Mesendoderm (in vitro differentiated cells): ENCODE measurements at regions not wholly inside any gene's neighbourhood (a gene's known extent, or its start where the extent isn't known, plus 50 kb on each side); places are given as distances from the start of the nearest gene placed in this dataset.

Experiments used
- DNase-seq: peaks from one replicate; pipeline ENCODE4 v3.0.0; 2013
- H2AK5ac ChIP-seq: 2 replicates; pipeline ENCODE4 v1.6.1; 2013; ENCODE audit warnings: low read length, inconsistent platforms
- H2BK120ac ChIP-seq: 2 replicates; pipeline ENCODE4 v1.6.1; 2013; ENCODE audit warnings: low read depth, mild to moderate bottlenecking, low read length, moderate library complexity, mixed read lengths
- H2BK15ac ChIP-seq: replicated peaks from 2 replicates; pipeline ENCODE4 v1.6.1; 2013; ENCODE audit warnings: low read depth, mild to moderate bottlenecking, moderate library complexity
- H2BK5ac ChIP-seq: 2 replicates; pipeline ENCODE4 v1.6.1; 2013; ENCODE audit warnings: low read length, inconsistent platforms
- H3K18ac ChIP-seq: 2 replicates; pipeline ENCODE4 v1.6.1; 2013; ENCODE audit warnings: mild to moderate bottlenecking, low read length, mixed read lengths
- H3K23ac ChIP-seq: one replicate; pipeline ENCODE4 v1.6.1; 2013; ENCODE audit warnings: low read length
- H3K27ac ChIP-seq: 2 replicates; pipeline ENCODE4 v1.5.1; 2013; ENCODE audit warnings: low read depth, mild to moderate bottlenecking, inconsistent platforms, low read length, moderate library complexity
- H3K27me3 ChIP-seq: 2 replicates; pipeline ENCODE4 v1.6.1; 2013; ENCODE audit warnings: low read length, control low read depth, mild to moderate bottlenecking, inconsistent platforms; ENCODE audit not compliant: insufficient read depth, poor library complexity
- H3K36me3 ChIP-seq: 2 replicates; pipeline ENCODE4 v1.6.1; 2013; ENCODE audit warnings: low read length, inconsistent platforms; ENCODE audit not compliant: control insufficient read depth, insufficient read depth
- H3K4ac ChIP-seq: one replicate; pipeline ENCODE4 v1.6.1; 2013; ENCODE audit warnings: low read depth, mild to moderate bottlenecking, low read length, moderate library complexity
- H3K4me1 ChIP-seq: 2 replicates; pipeline ENCODE4 v1.6.1; 2013; ENCODE audit warnings: low read depth, low read length, inconsistent platforms; ENCODE audit not compliant: control insufficient read depth
- H3K4me2 ChIP-seq: 2 replicates; pipeline ENCODE4 v1.6.1; 2013; ENCODE audit warnings: low read length
- H3K4me3 ChIP-seq: 2 replicates; pipeline ENCODE4 v1.5.1; 2013; ENCODE audit warnings: mild to moderate bottlenecking, low read length
- H3K56ac ChIP-seq: one replicate; pipeline ENCODE4 v1.6.1; 2013; ENCODE audit warnings: low read length
- H3K79me1 ChIP-seq: 2 replicates; pipeline ENCODE4 v1.6.1; 2013; ENCODE audit warnings: low read length, inconsistent platforms
- H3K79me2 ChIP-seq: 2 replicates; pipeline ENCODE4 v1.6.1; 2013; ENCODE audit warnings: mild to moderate bottlenecking, low read length; ENCODE audit not compliant: control insufficient read depth, insufficient read depth
- H3K9ac ChIP-seq: 2 replicates; pipeline ENCODE4 v1.6.1; 2013; ENCODE audit warnings: low read length, inconsistent platforms
- H4K5ac ChIP-seq: one replicate; pipeline ENCODE4 v1.6.1; 2013; ENCODE audit warnings: low read length
- H4K8ac ChIP-seq: one replicate; pipeline ENCODE4 v1.6.1; 2013; ENCODE audit warnings: low read depth, mild to moderate bottlenecking, control low read depth, low read length, moderate library complexity
- WGBS: extraction: QIAGEN DNeasy Blood & Tissue Kit; methylation state at CpG from one replicate; pipeline ENCODE4 v1.1.7; 2013; ENCODE audit warnings: low lambda C conversion rate, missing lambda C conversion rate; ENCODE audit not compliant: insufficient coverage; ENCODE audit errors: extremely low coverage; 5-methylcytosine and 5-hydroxymethylcytosine counted together

- no CpG with 5 or more reads among the region's 1 CpG for whole genome bisulfite sequencing
- Histone ChIP-seq H3K4me2 (no peak overlapping the region), H3K18ac (no peak overlapping the region), H3K79me1 (no peaks in the 10 kb centered on the region), H2AK5ac (no peak overlapping the region), H3K23ac (no peak overlapping the region), H2BK15ac (no peak overlapping the region), H3K36me3 (no peaks in the 10 kb centered on the region), H3K27ac (no peak overlapping the region), H2BK5ac (no peak overlapping the region), H3K79me2 (no peaks in the 10 kb centered on the region), H3K4me3 (no peak overlapping the region), H3K27me3 (no peaks in the 10 kb centered on the region), H3K4ac (no peak overlapping the region), H3K56ac (no peak overlapping the region), H4K8ac (no peak overlapping the region), H3K9ac (no peak overlapping the region), H2BK120ac (no peak overlapping the region), H4K5ac (no peak overlapping the region), H3K4me1 (peaks cover 3% of the 10 kb centered on the region)
- DNase-seq = no peak
Observed at GRCh38 chr12:116498471-116498870, 60.7 kb upstream of the MAP1LC3B2 start.

- H3K4me1 ChIP-seq = peaks cover 5% of the 10 kb centered on the region
- H3K18ac ChIP-seq = no peak overlapping the region
- H3K4me2 ChIP-seq = no peak overlapping the region
- no peaks in the 10 kb centered on the region for H3K79me2 ChIP-seq
- no peak overlapping the region for H3K4me3 ChIP-seq
- no peak overlapping the region for H4K8ac ChIP-seq
- H4K5ac ChIP-seq = no peak overlapping the region
- no peaks in the 10 kb centered on the region for H3K27me3 ChIP-seq
- no peaks in the 10 kb centered on the region for H3K79me1 ChIP-seq
- no peak overlapping the region for H2AK5ac ChIP-seq
- WGBS = no CpG with 5 or more reads among the region's 14 CpGs
- no peak overlapping the region for H2BK120ac ChIP-seq
- no peak overlapping the region for H3K27ac ChIP-seq
- no peak overlapping the region for H3K9ac ChIP-seq
- H3K4ac ChIP-seq = no peak overlapping the region
- no peak overlapping the region for H2BK15ac ChIP-seq
- no peaks in the 10 kb centered on the region for H3K36me3 ChIP-seq
- no peak overlapping the region for H3K56ac ChIP-seq
- peak; percentile 92 for DNase-seq
- H2BK5ac ChIP-seq = no peak overlapping the region
- no peak overlapping the region for H3K23ac ChIP-seq
Observed at GRCh38 chr12:116502141-116502725, 56.9 kb upstream of the MAP1LC3B2 start.

- H3K4me3 ChIP-seq = no peak overlapping the region
- H3K4me1 ChIP-seq = peaks cover 7% of the 10 kb centered on the region
- H3K27me3 ChIP-seq = no peaks in the 10 kb centered on the region
- no peak overlapping the region for H3K9ac ChIP-seq
- no peak overlapping the region for H3K56ac ChIP-seq
- no peaks in the 10 kb centered on the region for H3K79me2 ChIP-seq
- H3K36me3 ChIP-seq = no peaks in the 10 kb centered on the region
- H4K5ac ChIP-seq = no peak overlapping the region
- no peaks in the 10 kb centered on the region for H3K79me1 ChIP-seq
- H4K8ac ChIP-seq = no peak overlapping the region
- H2AK5ac ChIP-seq = no peak overlapping the region
- no peak overlapping the region for H3K23ac ChIP-seq
- H2BK15ac ChIP-seq = no peak overlapping the region
- H3K4ac ChIP-seq = no peak overlapping the region
- H2BK5ac ChIP-seq = no peak overlapping the region
- no peak overlapping the region for H3K4me2 ChIP-seq
- no CpG with 5 or more reads among the region's 9 CpGs for WGBS
- DNase-seq = no peak
- H3K27ac ChIP-seq = no peak overlapping the region
- no peak overlapping the region for H3K18ac ChIP-seq
- H2BK120ac ChIP-seq = no peak overlapping the region
Observed at GRCh38 chr12:116502989-116503496, 56.1 kb upstream of the MAP1LC3B2 start.

- Histone ChIP-seq H3K36me3 (no peaks in the 10 kb centered on the region), H4K5ac (no peak overlapping the region), H3K9ac (no peak overlapping the region), H3K4me1 (peaks cover 7% of the 10 kb centered on the region), H4K8ac (no peak overlapping the region), H3K56ac (no peak overlapping the region), H3K79me2 (no peaks in the 10 kb centered on the region), H3K18ac (no peak overlapping the region), H2BK5ac (no peak overlapping the region), H3K27ac (no peak overlapping the region), H3K23ac (no peak overlapping the region), H2BK15ac (no peak overlapping the region), H2AK5ac (no peak overlapping the region), H3K4ac (no peak overlapping the region), H3K4me3 (no peak overlapping the region), H2BK120ac (no peak overlapping the region), H3K79me1 (no peaks in the 10 kb centered on the region), H3K4me2 (no peak overlapping the region), H3K27me3 (no peaks in the 10 kb centered on the region)
- no CpG with 5 or more reads among the region's 4 CpGs for WGBS
- DNase-seq = no peak
Observed at GRCh38 chr12:116504438-116504837, 54.7 kb upstream of the MAP1LC3B2 start.

GRCh38 chr12:116506697-116507064 lies 52.5 kb upstream of the MAP1LC3B2 start:
- Histone ChIP-seq H4K8ac (no peak overlapping the region), H3K4me3 (no peak overlapping the region), H3K4me2 (no peak overlapping the region), H3K36me3 (no peaks in the 10 kb centered on the region), H3K79me1 (no peaks in the 10 kb centered on the region), H2AK5ac (no peak overlapping the region), H3K56ac (peak overlapping the region; percentile 67), H3K27me3 (no peaks in the 10 kb centered on the region), H2BK15ac (no peak overlapping the region), H3K27ac (no peak overlapping the region), H3K9ac (peak overlapping the region; percentile 4), H3K23ac (no peak overlapping the region), H3K18ac (no peak overlapping the region), H3K4ac (peak overlapping the region; percentile 62), H3K4me1 (peaks cover 7% of the 10 kb centered on the region), H3K79me2 (no peaks in the 10 kb centered on the region), H2BK5ac (no peak overlapping the region), H4K5ac (no peak overlapping the region), H2BK120ac (no peak overlapping the region)
- WGBS = no CpG with 5 or more reads among the region's 6 CpGs
- no peak for DNase-seq
